K562 (cell line): ENCODE measurements at regions not wholly inside any gene's neighbourhood (a gene's known extent, or its start where the extent isn't known, plus 50 kb on each side); places are given as distances from the start of the nearest gene placed in this dataset.

Source experiments
- ATAC-seq: fragments of 200-7000 bp; cut with Tn5 transposase; 3 replicates; pipeline ENCODE4 v1.9.1; 2020; ENCODE audit warnings: moderate library complexity
- BruUV-seq: library from RNA; stranded (reverse); fragments of 400-500 nt; replicated peaks from 2 replicates; lab custom pipeline; 2021; lab: Mats Ljungman, UMichigan
- CTCF ChIA-PET: fragments of 300-600 bp; formaldehyde crosslinking; extraction: SDS; loops from one replicate; lab custom pipeline; 2021; ENCODE audit warnings: low intra/inter-chr PET ratio; lab: Yijun Ruan, JAX
- POLR2A ChIA-PET: fragments of 300-600, 350-650 bp; sonication (Branson Sonifier 250); formaldehyde crosslinking; extraction: SDS; loops from one replicate; lab custom pipeline; 2021; ENCODE audit warnings: antibody characterized with exemption, inconsistent platforms; lab: Yijun Ruan, JAX
- DNase-seq, 4 experiments: peaks; one replicate each; pipeline versions ENCODE4 v3.0.0 to v3.0.0-alpha.2; 2011 to 2018; ENCODE audit warnings: low spot score in 3 of 4, mixed read lengths in 3 of 4; ENCODE audit errors: extremely low read depth in 1 of 4
- FAIRE-seq: peaks from 2 replicates; lab custom pipeline; 2011; peaks lifted over from hg19 to GRCh38; lab: Jason Lieb, UNC
- H2AFZ ChIP-seq: 2 replicates; pipeline ENCODE4 v1.6.0; 2011; ENCODE audit warnings: low read depth, low read length, control low read depth, inconsistent platforms
- H3K27ac ChIP-seq: fragments of 200-600 bp; 3 replicates; pipeline ENCODE4 v1.8.0; 2011; ENCODE audit warnings: low read depth, mild to moderate bottlenecking, control low read depth, inconsistent platforms, low read length, moderate library complexity, mixed read lengths; ENCODE audit errors: extremely low read depth
- H3K27me3 ChIP-seq, 2 experiments: fragments of 300-600 bp in 1 of 2; 2 replicates in 1 of 2; 3 replicates in 1 of 2; pipeline versions ENCODE4 v1.6.0 to v1.8.0; 2011; ENCODE audit warnings: inconsistent platforms in 2 of 2, low read length in 2 of 2, mild to moderate bottlenecking in 1 of 2, mixed read lengths in 1 of 2, moderate library complexity in 1 of 2; ENCODE audit not compliant: control insufficient read depth in 2 of 2, insufficient read depth in 2 of 2
- H3K36me3 ChIP-seq: fragments of 300-600 bp; 3 replicates; pipeline ENCODE4 v1.8.0; 2011; ENCODE audit warnings: mild to moderate bottlenecking, low read length, inconsistent platforms; ENCODE audit not compliant: control insufficient read depth, insufficient read depth
- H3K4me1 ChIP-seq, 2 experiments: fragments of 200-600 bp in 1 of 2; replicated peaks in 1 of 2; 2 replicates in 1 of 2; 3 replicates in 1 of 2; pipeline versions ENCODE4 v1.5.1 to v1.8.0; 2011; ENCODE audit warnings: inconsistent platforms in 2 of 2, low read length in 2 of 2, mild to moderate bottlenecking in 1 of 2, mixed read lengths in 1 of 2, moderate library complexity in 1 of 2; ENCODE audit not compliant: control insufficient read depth in 2 of 2, insufficient read depth in 2 of 2
- H3K4me2 ChIP-seq: 2 replicates; pipeline ENCODE4 v1.6.1; 2011; ENCODE audit warnings: low read length, control low read depth, inconsistent platforms, mixed read lengths; ENCODE audit not compliant: insufficient read depth
- H3K4me3 ChIP-seq: fragments of 200-600 bp; sonication (generic), shearing (Covaris generic); 2 replicates; pipeline ENCODE4 v1.5.1; 2016; ENCODE audit warnings: control low read depth, inconsistent platforms
- H3K79me2 ChIP-seq: fragments of 200-600 bp; 3 replicates; pipeline ENCODE4 v1.8.0; 2011; ENCODE audit warnings: low read length, inconsistent platforms; ENCODE audit not compliant: control insufficient read depth, insufficient read depth
- H3K9ac ChIP-seq, 2 experiments: 2 replicates each; pipeline versions ENCODE4 v1.6.0 to v1.6.1; 2011; ENCODE audit warnings: low read depth in 2 of 2, low read length in 2 of 2, control low read depth in 1 of 2, inconsistent platforms in 1 of 2, mild to moderate bottlenecking in 1 of 2, mixed read lengths in 1 of 2; ENCODE audit not compliant: insufficient read depth in 1 of 2
- H3K9me1 ChIP-seq: one replicate; pipeline ENCODE4 v1.6.0; 2011; ENCODE audit warnings: inconsistent platforms, mild to moderate bottlenecking, low read length, moderate library complexity; ENCODE audit not compliant: control insufficient read depth, insufficient read depth
- H3K9me3 ChIP-seq: replicated peaks from 2 replicates; pipeline ENCODE4 v1.5.1; 2011; ENCODE audit warnings: low read depth, low read length, inconsistent platforms; ENCODE audit not compliant: control insufficient read depth, insufficient read depth
- H4K20me1 ChIP-seq: replicated peaks from 2 replicates; pipeline ENCODE4 v1.6.1; 2011; ENCODE audit warnings: low read length, inconsistent platforms, mixed read lengths; ENCODE audit not compliant: control insufficient read depth, insufficient read depth
- BCOR ChIP-seq: fragments of 450-650 bp; IDR thresholded peaks from 2 replicates; pipeline ENCODE4 v1.6.1; 2016
- DACH1 ChIP-seq: fragments of 450-650 bp; IDR thresholded peaks from 2 replicates; pipeline ENCODE4 v1.6.1; 2018; ENCODE audit not compliant: partially characterized antibody
- HSF4 ChIP-seq: fragments of 250-450 bp; sonication (Bioruptor Pico); IDR thresholded peaks from 2 replicates; pipeline ENCODE4 v2.1.2; 2022; ENCODE audit warnings: mild to moderate bottlenecking, moderate library complexity, borderline replicate concordance
- KDM5B ChIP-seq: fragments of 200-600 bp; sonication (generic); IDR thresholded peaks from 2 replicates; pipeline ENCODE4 v1.6.1; 2012; ENCODE audit warnings: low read depth, mild to moderate bottlenecking, moderate library complexity, low read length, control low read depth, inconsistent platforms; ENCODE audit not compliant: insufficient replicate concordance
- KHSRP ChIP-seq: fragments of 450-650 bp; IDR thresholded peaks from 2 replicates; pipeline ENCODE4 v1.6.1; 2017
- MXI1 ChIP-seq: IDR thresholded peaks from 2 replicates; pipeline ENCODE4 v1.6.1; 2011; ENCODE audit warnings: low read depth, mild to moderate bottlenecking, improper control_type of control experiment, low read length
- POLR2AphosphoS5 ChIP-seq: IDR thresholded peaks from 2 replicates; pipeline ENCODE4 v1.6.1; 2011; ENCODE audit warnings: mild to moderate bottlenecking, low read depth, low read length, moderate library complexity; ENCODE audit not compliant: control insufficient read depth, insufficient read depth
- U2AF2 ChIP-seq: fragments of 200-400 bp; formaldehyde crosslinking; optimal IDR thresholded peaks from 2 replicates; pipeline ENCODE3; 2017; ENCODE audit warnings: low read depth, mild to moderate bottlenecking, low read length
- ZKSCAN1 ChIP-seq: fragments of 150-350 bp; IDR thresholded peaks from 2 replicates; pipeline ENCODE4 v1.6.1; 2016; ENCODE audit warnings: low read depth, low read length
- ZKSCAN3 ChIP-seq: fragments of 250-450 bp; sonication (Bioruptor Pico); IDR thresholded peaks from 2 replicates; pipeline ENCODE4 v1.4.0; 2020
- ZNF780A ChIP-seq: fragments of 250-450 bp; sonication (Bioruptor Pico); IDR thresholded peaks from 2 replicates; pipeline ENCODE4 v1.5.0; 2021; ENCODE audit warnings: mild to moderate bottlenecking
- ZZZ3 ChIP-seq: fragments of 450-650 bp; IDR thresholded peaks from 2 replicates; pipeline ENCODE4 v1.6.1; 2016; ENCODE audit warnings: antibody characterized with exemption, mild to moderate bottlenecking, moderate library complexity
- WGBS: fragments of 100-300 bp; shearing (Covaris generic); methylation state at CpG from one replicate; pipeline ENCODE4 v1.1.6; 2016; ENCODE audit warnings: low coverage, mixed read lengths; ENCODE audit not compliant: insufficient coverage; ENCODE audit errors: missing lambda C conversion rate; 5-methylcytosine and 5-hydroxymethylcytosine counted together
- in situ Hi-C: fragments of 300-500 bp; cut with MboI; formaldehyde crosslinking; loops from 4 replicates; pipeline ENCODE4 v1.15.0; 2018; ENCODE audit warnings: inconsistent platforms, mixed read lengths
- intact Hi-C: fragments of 100-400 bp; cut with micrococcal nuclease; formaldehyde crosslinking; loops from 2 replicates; pipeline ENCODE4 v1.14.2; 2022
- TF ChIP-seq, protein P1 (sequence below): sonication (generic); formaldehyde crosslinking; IDR thresholded peaks from 2 replicates; pipeline ENCODE4 v1.8.1; 2022; ENCODE audit warnings: missing genetic modification reagents
- TF ChIP-seq, protein P2 (sequence below): fragments of 250-450 bp; sonication (Bioruptor Pico); IDR thresholded peaks from 2 replicates; pipeline ENCODE4 v1.4.0; 2020; ENCODE audit warnings: mild to moderate bottlenecking

DNA sequence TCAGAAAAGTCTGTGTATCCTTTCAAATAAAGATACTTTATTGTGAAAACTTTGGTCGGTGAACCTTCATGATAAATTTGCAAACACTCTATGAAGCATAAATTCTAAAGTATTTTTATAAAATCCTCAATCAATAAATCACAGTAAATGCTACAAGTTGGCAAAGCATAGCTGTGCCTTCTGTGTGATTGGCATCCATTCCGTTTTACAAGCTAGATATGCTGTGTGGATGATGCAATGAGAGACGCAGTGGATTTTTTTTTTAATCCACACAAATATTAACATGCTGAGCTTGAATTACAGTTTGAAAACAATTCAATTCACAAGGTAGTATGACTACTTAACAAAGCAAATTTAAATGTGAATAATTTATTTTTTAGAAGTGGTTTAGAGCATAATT lies 937.2 kb downstream of the ZPLD1 start:
- Histone ChIP-seq H3K27ac (no peak overlapping the region), H3K36me3 (no peaks in the 10 kb centered on the region), H2AFZ (no peak overlapping the region), H3K4me2 (no peak overlapping the region), H3K4me3 (no peak overlapping the region), H3K79me2 (no peaks in the 10 kb centered on the region), H3K9me1 (no peaks in the 10 kb centered on the region), H3K27me3 (no peaks in the 10 kb centered on the region), H4K20me1 (no peaks in the 10 kb centered on the region), H3K9me3 (no peaks in the 10 kb centered on the region), H3K4me1 (no peaks in the 10 kb centered on the region), H3K9ac (no peak overlapping the region)
- POLR2A ChIA-PET = no interaction called here
- TF ChIP-seq, protein P1, sequence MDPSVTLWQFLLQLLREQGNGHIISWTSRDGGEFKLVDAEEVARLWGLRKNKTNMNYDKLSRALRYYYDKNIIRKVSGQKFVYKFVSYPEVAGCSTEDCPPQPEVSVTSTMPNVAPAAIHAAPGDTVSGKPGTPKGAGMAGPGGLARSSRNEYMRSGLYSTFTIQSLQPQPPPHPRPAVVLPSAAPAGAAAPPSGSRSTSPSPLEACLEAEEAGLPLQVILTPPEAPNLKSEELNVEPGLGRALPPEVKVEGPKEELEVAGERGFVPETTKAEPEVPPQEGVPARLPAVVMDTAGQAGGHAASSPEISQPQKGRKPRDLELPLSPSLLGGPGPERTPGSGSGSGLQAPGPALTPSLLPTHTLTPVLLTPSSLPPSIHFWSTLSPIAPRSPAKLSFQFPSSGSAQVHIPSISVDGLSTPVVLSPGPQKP = no peak
- TF ChIP-seq ZNF780A (CRISPR knock-in tag) = no peak
- WGBS = 0% methylated on average over 3 of the region's 3 CpGs
- intact Hi-C loops = no loop called here
- DNase-seq = no peak
- no peak for FAIRE-seq
- BruUV-seq = no TSS peak
- CTCF ChIA-PET = no interaction called here
- in situ Hi-C loops = no loop called here
- ATAC-seq = no peak

DNA sequence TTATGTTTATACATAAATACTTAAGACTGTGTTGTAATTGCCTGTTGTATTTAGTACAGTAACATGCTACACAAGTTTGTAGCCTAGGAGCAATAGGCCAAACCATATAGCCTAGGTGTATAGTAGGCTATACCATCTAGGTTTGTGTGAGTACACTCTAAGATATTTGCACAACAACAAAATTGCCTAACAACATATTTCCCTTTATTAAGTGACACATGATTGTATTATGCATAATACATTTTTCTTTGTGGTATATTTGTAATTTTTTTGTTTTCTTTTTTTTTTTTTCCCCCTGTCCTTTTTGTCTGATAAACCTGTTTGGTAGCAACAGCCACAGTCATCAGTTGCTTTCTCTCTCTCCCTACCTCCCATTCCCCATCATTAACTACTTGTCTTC lies 945.6 kb downstream of the ZPLD1 start:
- H3K9me1 ChIP-seq = no peaks in the 10 kb centered on the region

More for the DNA sequence above, 945.6 kb downstream of the ZPLD1 start:
- Histone ChIP-seq H3K79me2 (no peaks in the 10 kb centered on the region), H3K4me2 (no peak overlapping the region), H3K4me3 (no peak overlapping the region), H3K27ac (no peak overlapping the region), H3K9me3 (no peaks in the 10 kb centered on the region), H3K4me1 (no peaks in the 10 kb centered on the region), H2AFZ (no peak overlapping the region), H3K9ac (no peak overlapping the region), H4K20me1 (no peaks in the 10 kb centered on the region), H3K27me3 (no peaks in the 10 kb centered on the region), H3K36me3 (no peaks in the 10 kb centered on the region)
- BruUV-seq = no TSS peak
- no peak for ATAC-seq
- CTCF ChIA-PET = no interaction called here
- FAIRE-seq = no peak
- in situ Hi-C loops = no loop called here
- DNase-seq = no peak
- POLR2A ChIA-PET = no interaction called here
- intact Hi-C loops = no loop called here
- TF ChIP-seq KHSRP (no peak), MXI1 (no peak), POLR2AphosphoS5 (no peak), DACH1 (no peak), ZKSCAN3 (CRISPR knock-in tag) (no peak), U2AF2 (no peak), ZZZ3 (no peak), ZKSCAN1 (no peak), KDM5B (no peak), BCOR (no peak), HSF4 (CRISPR knock-in tag) (no peak)
- TF ChIP-seq, protein P2, sequence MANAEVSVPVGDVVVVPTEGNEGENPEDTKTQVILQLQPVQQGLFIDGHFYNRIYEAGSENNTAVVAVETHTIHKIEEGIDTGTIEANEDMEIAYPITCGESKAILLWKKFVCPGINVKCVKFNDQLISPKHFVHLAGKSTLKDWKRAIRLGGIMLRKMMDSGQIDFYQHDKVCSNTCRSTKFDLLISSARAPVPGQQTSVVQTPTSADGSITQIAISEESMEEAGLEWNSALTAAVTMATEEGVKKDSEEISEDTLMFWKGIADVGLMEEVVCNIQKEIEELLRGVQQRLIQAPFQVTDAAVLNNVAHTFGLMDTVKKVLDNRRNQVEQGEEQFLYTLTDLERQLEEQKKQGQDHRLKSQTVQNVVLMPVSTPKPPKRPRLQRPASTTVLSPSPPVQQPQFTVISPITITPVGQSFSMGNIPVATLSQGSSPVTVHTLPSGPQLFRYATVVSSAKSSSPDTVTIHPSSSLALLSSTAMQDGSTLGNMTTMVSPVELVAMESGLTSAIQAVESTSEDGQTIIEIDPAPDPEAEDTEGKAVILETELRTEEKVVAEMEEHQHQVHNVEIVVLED (CRISPR knock-in tag) = no peak
